Fibroblast of lung (primary cell): ENCODE measurements at regions not wholly inside any gene's neighbourhood (a gene's known extent, or its start where the extent isn't known, plus 50 kb on each side); places are given as distances from the start of the nearest gene placed in this dataset.

Experiments used
- DNase-seq, 2 donors: peaks; one replicate each; pipeline versions ENCODE4 v3.0.0 to v3.0.0-alpha.2; 2010; ENCODE audit warnings: low read depth in 2 of 2
- H2AFZ ChIP-seq: 2 replicates; pipeline ENCODE4 v1.5.1; 2012; ENCODE audit warnings: low read length, control low read depth, inconsistent platforms
- H3K27ac ChIP-seq: 2 replicates; pipeline ENCODE4 v1.5.1; 2011; ENCODE audit warnings: low read length, control low read depth; ENCODE audit not compliant: insufficient read depth
- H3K27me3 ChIP-seq: 2 replicates; pipeline ENCODE4 v1.5.1; 2011; ENCODE audit warnings: mild to moderate bottlenecking, low read length; ENCODE audit not compliant: control insufficient read depth, insufficient read depth
- H3K36me3 ChIP-seq: 2 replicates; pipeline ENCODE4 v1.5.1; 2011; ENCODE audit warnings: low read length; ENCODE audit not compliant: control insufficient read depth, insufficient read depth
- H3K4me1 ChIP-seq: 2 replicates; pipeline ENCODE4 v1.5.1; 2011; ENCODE audit warnings: low read length; ENCODE audit not compliant: control insufficient read depth, insufficient read depth; ENCODE audit errors: extremely low read depth
- H3K4me2 ChIP-seq: 2 replicates; pipeline ENCODE4 v1.5.1; 2011; ENCODE audit warnings: low read length, control low read depth; ENCODE audit not compliant: insufficient read depth; ENCODE audit errors: extremely low read depth
- H3K4me3 ChIP-seq, 4 experiments: fragments of 200-600 bp in 1 of 4; sonication (generic) in 1 of 4; replicated peaks in 1 of 4; 2 replicates each; pipeline ENCODE4 v1.5.1; 2011 to 2016; ENCODE audit warnings: low read length in 4 of 4, low read depth in 3 of 4, mild to moderate bottlenecking in 3 of 4, control low read depth in 2 of 4, inconsistent platforms in 1 of 4, mixed read lengths in 1 of 4; ENCODE audit not compliant: insufficient read depth in 1 of 4; ENCODE audit errors: control extremely low read depth in 1 of 4
- H3K79me2 ChIP-seq: 2 replicates; pipeline ENCODE4 v1.5.1; 2012; ENCODE audit warnings: mild to moderate bottlenecking, low read length, inconsistent platforms; ENCODE audit not compliant: control insufficient read depth, insufficient read depth
- H3K9ac ChIP-seq: 2 replicates; pipeline ENCODE4 v1.5.1; 2011; ENCODE audit warnings: mild to moderate bottlenecking, low read length, control low read depth; ENCODE audit not compliant: insufficient read depth
- H3K9me3 ChIP-seq: 2 replicates; pipeline ENCODE4 v1.5.1; 2012; ENCODE audit warnings: low read depth, low read length; ENCODE audit not compliant: control insufficient read depth, insufficient read depth
- H4K20me1 ChIP-seq: 2 replicates; pipeline ENCODE4 v1.5.1; 2011; ENCODE audit warnings: low read length; ENCODE audit not compliant: control insufficient read depth, insufficient read depth; ENCODE audit errors: extremely low read depth
- EZH2 ChIP-seq: IDR thresholded peaks from 2 replicates; pipeline ENCODE4 v1.5.1; 2012; ENCODE audit warnings: low read length, control low read depth, mild to moderate bottlenecking; ENCODE audit errors: missing control alignments
- TF ChIP-seq, protein P1 (sequence below), 2 donors: IDR thresholded peaks in 1 of 2; conservative IDR thresholded peaks in 1 of 2; 1 replicate in 1 of 2; 2 replicates in 1 of 2; pipeline ENCODE4 v1.5.1; 2011 to 2012; ENCODE audit warnings: low read length in 2 of 2, control low read depth in 1 of 2, inconsistent platforms in 1 of 2, low read depth in 1 of 2, mild to moderate bottlenecking in 1 of 2

DNA sequence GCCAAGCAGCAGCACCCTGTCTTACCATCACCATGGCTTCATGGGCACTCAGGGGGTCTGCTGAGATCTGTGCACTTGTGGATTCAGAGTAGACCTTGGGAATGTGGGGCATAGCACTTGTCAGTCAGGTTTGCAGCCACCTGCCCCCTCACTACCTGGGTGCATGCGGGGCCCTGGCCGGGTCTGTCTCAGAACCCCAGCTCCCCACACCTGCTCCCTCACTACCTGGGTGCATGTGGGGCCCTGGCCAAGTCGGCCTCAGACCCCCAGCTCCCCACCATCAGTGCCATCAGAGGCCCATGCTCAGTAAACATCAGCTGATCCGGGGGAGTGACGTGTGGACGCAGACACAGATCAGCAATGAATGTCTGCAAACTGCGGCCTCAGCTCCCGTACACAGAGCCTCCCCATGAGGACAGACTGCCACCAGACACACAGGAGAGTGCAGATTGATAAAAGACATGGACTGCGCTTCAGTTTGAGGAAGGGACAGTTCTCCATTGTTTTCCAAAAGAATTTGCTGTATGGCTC lies 205.1 kb downstream of the GLI2 start:
- peaks cover 31% of the 10 kb centered on the region for H3K4me1 ChIP-seq
- no peak overlapping the region for H3K4me2 ChIP-seq

DNA sequence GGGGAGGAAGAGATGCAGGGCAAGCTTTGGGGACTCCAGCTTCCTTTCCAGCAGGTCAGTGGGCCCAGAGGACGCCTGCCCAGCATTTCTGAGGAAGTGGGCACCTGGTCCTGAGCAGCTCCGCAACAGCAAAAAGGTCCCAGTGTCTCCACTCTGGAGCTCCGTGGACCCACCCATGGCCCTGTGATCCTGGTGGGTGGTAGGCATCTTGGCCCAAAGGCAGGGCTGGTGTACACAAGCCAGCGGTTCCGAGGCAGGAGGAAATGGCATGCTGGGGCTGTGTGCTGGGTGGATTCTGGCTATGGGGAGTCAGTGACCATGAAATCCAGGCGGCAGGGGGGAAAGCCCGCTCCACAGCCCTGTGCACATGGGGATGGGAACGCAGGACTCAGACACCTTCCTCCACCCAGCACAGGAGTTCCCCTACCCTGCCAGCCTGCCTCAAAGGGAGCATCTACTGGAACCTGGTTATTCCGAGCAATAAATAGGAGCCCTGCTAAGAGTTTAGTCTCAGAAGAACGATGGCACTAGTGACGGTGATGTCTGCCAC lies 206.0 kb downstream of the GLI2 start:
- Histone ChIP-seq H3K79me2 (peaks cover 1% of the 10 kb centered on the region), H3K4me1 (peaks cover 22% of the 10 kb centered on the region), H3K4me3 (no peak overlapping the region), H3K9me3 (no peaks in the 10 kb centered on the region), H3K4me2 (no peak overlapping the region), H4K20me1 (no peaks in the 10 kb centered on the region), H3K9ac (no peak overlapping the region), H3K27ac (no peak overlapping the region), H3K27me3 (no peaks in the 10 kb centered on the region), H2AFZ (no peak overlapping the region), H3K36me3 (no peaks in the 10 kb centered on the region)
- TF ChIP-seq EZH2: no peak
- TF ChIP-seq, protein P1, sequence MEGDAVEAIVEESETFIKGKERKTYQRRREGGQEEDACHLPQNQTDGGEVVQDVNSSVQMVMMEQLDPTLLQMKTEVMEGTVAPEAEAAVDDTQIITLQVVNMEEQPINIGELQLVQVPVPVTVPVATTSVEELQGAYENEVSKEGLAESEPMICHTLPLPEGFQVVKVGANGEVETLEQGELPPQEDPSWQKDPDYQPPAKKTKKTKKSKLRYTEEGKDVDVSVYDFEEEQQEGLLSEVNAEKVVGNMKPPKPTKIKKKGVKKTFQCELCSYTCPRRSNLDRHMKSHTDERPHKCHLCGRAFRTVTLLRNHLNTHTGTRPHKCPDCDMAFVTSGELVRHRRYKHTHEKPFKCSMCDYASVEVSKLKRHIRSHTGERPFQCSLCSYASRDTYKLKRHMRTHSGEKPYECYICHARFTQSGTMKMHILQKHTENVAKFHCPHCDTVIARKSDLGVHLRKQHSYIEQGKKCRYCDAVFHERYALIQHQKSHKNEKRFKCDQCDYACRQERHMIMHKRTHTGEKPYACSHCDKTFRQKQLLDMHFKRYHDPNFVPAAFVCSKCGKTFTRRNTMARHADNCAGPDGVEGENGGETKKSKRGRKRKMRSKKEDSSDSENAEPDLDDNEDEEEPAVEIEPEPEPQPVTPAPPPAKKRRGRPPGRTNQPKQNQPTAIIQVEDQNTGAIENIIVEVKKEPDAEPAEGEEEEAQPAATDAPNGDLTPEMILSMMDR (conservative IDR thresholded peaks at IDR 0.05 in 1 of 2, IDR thresholded peaks at IDR 0.05 in 1 of 2; ENCODE audit: low read depth in 1 of 2, low read length in 2 of 2): no peak
- no peak for DNase-seq

More for the DNA sequence above, 205.1 kb downstream of the GLI2 start:
- Histone ChIP-seq H3K27me3 (no peaks in the 10 kb centered on the region), H3K27ac (no peak overlapping the region), H4K20me1 (no peaks in the 10 kb centered on the region), H3K4me3 (no peak overlapping the region), H3K9ac (no peak overlapping the region), H2AFZ (no peak overlapping the region), H3K79me2 (peaks cover 4% of the 10 kb centered on the region), H3K36me3 (no peaks in the 10 kb centered on the region), H3K9me3 (no peaks in the 10 kb centered on the region)
- TF ChIP-seq, protein P1 (conservative IDR thresholded peaks at IDR 0.05 in 1 of 2, IDR thresholded peaks at IDR 0.05 in 1 of 2; ENCODE audit: low read depth in 1 of 2, low read length in 2 of 2): no peak
- TF ChIP-seq EZH2: no peak
- DNase-seq: no peak

DNA sequence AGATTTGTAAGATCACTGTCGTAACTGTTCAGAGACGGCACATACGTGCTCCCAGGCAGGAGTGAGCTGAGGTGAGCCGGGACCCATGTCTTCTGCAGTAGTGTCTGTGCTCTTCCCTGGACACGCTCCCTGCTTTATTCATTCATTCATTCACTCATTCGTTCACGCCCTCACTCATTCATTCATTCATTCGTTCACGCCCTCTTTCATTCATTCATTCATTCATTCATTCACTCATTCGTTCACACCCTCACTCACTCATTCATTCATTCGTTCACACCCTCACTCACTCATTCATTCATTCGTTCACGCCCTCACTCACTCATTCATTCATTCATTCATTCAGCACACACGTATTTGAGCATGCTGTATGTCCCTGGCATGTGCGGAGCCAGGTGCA lies 207.0 kb downstream of the GLI2 start:
- H3K27ac ChIP-seq: no peak overlapping the region
- DNase-seq: no peak
- TF ChIP-seq EZH2: no peak
- TF ChIP-seq, protein P1 (conservative IDR thresholded peaks at IDR 0.05 in 1 of 2, IDR thresholded peaks at IDR 0.05 in 1 of 2; ENCODE audit: low read depth in 1 of 2, low read length in 2 of 2): no peak
- peaks cover 12% of the 10 kb centered on the region for H3K4me1 ChIP-seq
- peaks cover 1% of the 10 kb centered on the region for H3K79me2 ChIP-seq
- no peaks in the 10 kb centered on the region for H3K27me3 ChIP-seq
- no peaks in the 10 kb centered on the region for H4K20me1 ChIP-seq
- no peaks in the 10 kb centered on the region for H3K9me3 ChIP-seq
- no peak overlapping the region for H3K9ac ChIP-seq
- no peak overlapping the region for H3K4me2 ChIP-seq
- H3K36me3 ChIP-seq: no peaks in the 10 kb centered on the region
- H2AFZ ChIP-seq: no peak overlapping the region
- H3K4me3 ChIP-seq: no peak overlapping the region
